ENCODE measurements at regions not wholly inside any gene's neighbourhood (a gene's known extent, or its start where the extent isn't known, plus 50 kb on each side); places are given as distances from the start of the nearest gene placed in this dataset.

DNA sequence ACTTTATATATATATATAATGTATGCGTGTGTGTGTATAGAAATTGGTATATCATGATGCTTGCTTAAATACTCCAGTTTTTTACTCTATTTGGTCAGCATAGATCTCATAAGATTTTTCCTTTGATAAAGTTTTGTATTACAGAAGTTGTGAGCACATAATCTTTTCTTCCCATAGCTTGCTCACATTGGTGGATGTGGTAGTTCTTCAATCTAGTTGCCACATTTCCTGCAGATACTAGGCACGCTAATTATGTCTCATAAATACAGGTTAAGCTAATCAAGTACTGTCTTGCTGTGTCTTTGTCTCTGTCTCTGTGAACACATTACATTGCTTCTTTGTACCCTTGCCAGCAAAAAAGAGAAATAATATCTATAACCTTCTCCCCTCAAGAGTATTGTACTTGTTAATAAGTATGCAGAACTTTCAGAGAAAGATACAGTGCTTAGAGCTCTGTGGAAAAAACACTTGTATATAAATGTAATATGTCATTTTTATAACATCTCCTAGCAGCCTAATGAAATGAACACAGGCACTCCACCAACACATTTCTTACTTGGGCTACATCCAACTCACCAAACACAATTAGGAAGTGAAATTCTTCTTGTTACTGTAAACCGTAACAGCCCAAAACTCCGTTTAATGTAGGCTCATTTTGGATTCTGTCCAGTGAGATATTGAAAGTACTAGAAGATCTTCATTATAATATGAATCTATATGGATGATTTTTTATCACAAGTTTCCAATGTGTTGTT is 306.7 kb upstream of the SLC8A1 start:
- intact Hi-C loops (cut with micrococcal nuclease) = no loop called here
- peak overlapping the region in 1 of 2 donors; percentile 49 for H3K4me3 Mint-ChIP-seq
- no peaks in the 10 kb centered on the region for H3K79me2 ChIP-seq (ENCODE audit: insufficient read depth, low read length)
- WGBS (ENCODE audit: insufficient coverage) = no CpG with 5 or more reads among the region's 4 CpGs
- H3K36me3 ChIP-seq (replicated peaks in 1 of 2; ENCODE audit: control insufficient read depth in 1 of 2, insufficient read depth in 2 of 2, low read length in 2 of 2) = no peaks in the 10 kb centered on the region
- peak overlapping the region; percentile 36 for H3K4me2 ChIP-seq (replicated peaks; ENCODE audit: extremely low read depth, low read length, poor library complexity, severe bottlenecking)
- H4K20me1 ChIP-seq (ENCODE audit: insufficient read depth, low read length) = no peaks in the 10 kb centered on the region
- H2AFZ ChIP-seq (ENCODE audit: insufficient read depth, low read depth, low read length, poor library complexity, severe bottlenecking) = peak overlapping the region; percentile 51
- TF ChIP-seq, protein P1, sequence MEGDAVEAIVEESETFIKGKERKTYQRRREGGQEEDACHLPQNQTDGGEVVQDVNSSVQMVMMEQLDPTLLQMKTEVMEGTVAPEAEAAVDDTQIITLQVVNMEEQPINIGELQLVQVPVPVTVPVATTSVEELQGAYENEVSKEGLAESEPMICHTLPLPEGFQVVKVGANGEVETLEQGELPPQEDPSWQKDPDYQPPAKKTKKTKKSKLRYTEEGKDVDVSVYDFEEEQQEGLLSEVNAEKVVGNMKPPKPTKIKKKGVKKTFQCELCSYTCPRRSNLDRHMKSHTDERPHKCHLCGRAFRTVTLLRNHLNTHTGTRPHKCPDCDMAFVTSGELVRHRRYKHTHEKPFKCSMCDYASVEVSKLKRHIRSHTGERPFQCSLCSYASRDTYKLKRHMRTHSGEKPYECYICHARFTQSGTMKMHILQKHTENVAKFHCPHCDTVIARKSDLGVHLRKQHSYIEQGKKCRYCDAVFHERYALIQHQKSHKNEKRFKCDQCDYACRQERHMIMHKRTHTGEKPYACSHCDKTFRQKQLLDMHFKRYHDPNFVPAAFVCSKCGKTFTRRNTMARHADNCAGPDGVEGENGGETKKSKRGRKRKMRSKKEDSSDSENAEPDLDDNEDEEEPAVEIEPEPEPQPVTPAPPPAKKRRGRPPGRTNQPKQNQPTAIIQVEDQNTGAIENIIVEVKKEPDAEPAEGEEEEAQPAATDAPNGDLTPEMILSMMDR (IDR thresholded peaks at IDR 0.05) = no peak
- H3K9me3 ChIP-seq (replicated peaks in 1 of 2; ENCODE audit: control insufficient read depth in 1 of 2, insufficient read depth in 1 of 2, low read length in 2 of 2) = no peaks in the 10 kb centered on the region
- no peaks in the 10 kb centered on the region for H3K27me3 ChIP-seq (ENCODE audit: control insufficient read depth in 2 of 2, insufficient read depth in 2 of 2, low read length in 2 of 2)
- H3K27ac ChIP-seq (ENCODE audit: low read depth in 1 of 2, low read length in 2 of 2) = no peak overlapping the region
- DNase-seq = peak; percentile 4 to 17 (median 9)
- peak overlapping the region; percentile 12 for H3K9ac ChIP-seq (ENCODE audit: insufficient read depth, low read length, poor library complexity, severe bottlenecking)
- H3K9me3 Mint-ChIP-seq = no peaks in the 10 kb centered on the region
- H3K27ac Mint-ChIP-seq = peak overlapping the region in 2 of 7 donors; percentile 18 to 30
- no peaks in the 10 kb centered on the region for H3K36me3 Mint-ChIP-seq
- H3K4me3 ChIP-seq (replicated peaks in 1 of 3; ENCODE audit: low read depth in 2 of 3, low read length in 3 of 3) = peak overlapping the region in 1 of 3 experiments; percentile 31
- H3K27me3 Mint-ChIP-seq (ENCODE audit: low read depth in 3 of 3) = peaks cover 0 to 1% (median 0%) of the 10 kb centered on the region in 3 donors
- H3K4me1 Mint-ChIP-seq = peaks cover 21% of the 10 kb centered on the region
- H3K4me1 ChIP-seq (ENCODE audit: control insufficient read depth in 1 of 2, insufficient read depth in 2 of 2, low read length in 2 of 2) = peaks cover 3 to 11% of the 10 kb centered on the region in 2 donors

DNA sequence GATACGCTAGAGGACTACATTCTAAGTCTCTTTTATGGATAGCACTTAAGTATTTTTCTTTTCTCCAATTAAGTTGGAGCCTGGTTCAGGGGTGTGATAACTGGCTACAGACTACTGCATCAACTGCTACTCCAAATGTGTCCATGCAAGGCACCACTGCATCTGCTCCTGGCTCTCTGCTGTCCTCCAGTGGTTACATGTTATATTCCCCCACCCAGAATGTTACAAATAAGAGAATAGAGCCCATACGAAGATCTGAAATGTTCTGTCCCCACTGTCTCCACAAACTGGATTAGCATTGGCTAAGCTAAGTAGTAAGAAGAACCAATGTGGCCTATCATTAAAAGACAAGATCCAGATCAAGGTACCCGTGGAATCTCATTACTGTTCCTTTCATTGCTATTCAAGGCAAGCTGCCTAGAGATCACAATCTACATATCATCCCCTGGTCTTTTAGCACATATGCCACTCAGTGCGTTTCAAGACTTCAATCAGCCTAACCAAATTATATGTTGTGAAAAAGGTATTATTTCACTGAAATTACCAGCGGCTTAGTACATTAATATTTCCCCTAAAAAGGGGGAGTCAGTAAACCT is 308.3 kb upstream of the SLC8A1 start:
- H3K36me3 Mint-ChIP-seq = no peaks in the 10 kb centered on the region
- Histone ChIP-seq H3K4me3 (replicated peaks in 1 of 3; ENCODE audit: low read depth in 2 of 3, low read length in 3 of 3) (no peak overlapping the region), H4K20me1 (ENCODE audit: insufficient read depth, low read length) (no peaks in the 10 kb centered on the region), H3K79me2 (ENCODE audit: insufficient read depth, low read length) (no peaks in the 10 kb centered on the region), H3K36me3 (replicated peaks in 1 of 2; ENCODE audit: control insufficient read depth in 1 of 2, insufficient read depth in 2 of 2, low read length in 2 of 2) (no peaks in the 10 kb centered on the region), H2AFZ (ENCODE audit: insufficient read depth, low read depth, low read length, poor library complexity, severe bottlenecking) (no peak overlapping the region), H3K9ac (ENCODE audit: insufficient read depth, low read length, poor library complexity, severe bottlenecking) (no peak overlapping the region), H3K9me3 (replicated peaks in 1 of 2; ENCODE audit: control insufficient read depth in 1 of 2, insufficient read depth in 1 of 2, low read length in 2 of 2) (no peaks in the 10 kb centered on the region), H3K4me1 (ENCODE audit: control insufficient read depth in 1 of 2, insufficient read depth in 2 of 2, low read length in 2 of 2) (peaks cover 3 to 11% of the 10 kb centered on the region in 2 donors), H3K4me2 (replicated peaks; ENCODE audit: extremely low read depth, low read length, poor library complexity, severe bottlenecking) (no peak overlapping the region), H3K27me3 (ENCODE audit: control insufficient read depth in 2 of 2, insufficient read depth in 2 of 2, low read length in 2 of 2) (no peaks in the 10 kb centered on the region), H3K27ac (ENCODE audit: low read depth in 1 of 2, low read length in 2 of 2) (no peak overlapping the region)
- no peak overlapping the region for H3K4me3 Mint-ChIP-seq
- no peak overlapping the region for H3K27ac Mint-ChIP-seq
- DNase-seq = peak; percentile 21 to 35 (median 26)
- H3K27me3 Mint-ChIP-seq (ENCODE audit: low read depth in 3 of 3) = peaks cover 0 to 3% (median 0%) of the 10 kb centered on the region in 3 donors
- intact Hi-C loops (cut with micrococcal nuclease) = loop anchor here in 1 of 2 donors (5.0 kb wide), 1 partner anchor 848 kb away; no protein-coding TSS in a partner anchor
- H3K4me1 Mint-ChIP-seq = peaks cover 21% of the 10 kb centered on the region
- no CpG with 5 or more reads among the region's 5 CpGs for WGBS (ENCODE audit: insufficient coverage)
- H3K9me3 Mint-ChIP-seq = no peaks in the 10 kb centered on the region
- TF ChIP-seq, protein P1 (IDR thresholded peaks at IDR 0.05) = peak; percentile 85
